ENCODE measurements at regions not wholly inside any gene's neighbourhood (a gene's known extent, or its start where the extent isn't known, plus 50 kb on each side); places are given as distances from the start of the nearest gene placed in this dataset.

GRCh38 chr15:94769089-94769488 lies 537.7 kb downstream of the MCTP2 start:
- DNase-seq = no peak

DNA sequence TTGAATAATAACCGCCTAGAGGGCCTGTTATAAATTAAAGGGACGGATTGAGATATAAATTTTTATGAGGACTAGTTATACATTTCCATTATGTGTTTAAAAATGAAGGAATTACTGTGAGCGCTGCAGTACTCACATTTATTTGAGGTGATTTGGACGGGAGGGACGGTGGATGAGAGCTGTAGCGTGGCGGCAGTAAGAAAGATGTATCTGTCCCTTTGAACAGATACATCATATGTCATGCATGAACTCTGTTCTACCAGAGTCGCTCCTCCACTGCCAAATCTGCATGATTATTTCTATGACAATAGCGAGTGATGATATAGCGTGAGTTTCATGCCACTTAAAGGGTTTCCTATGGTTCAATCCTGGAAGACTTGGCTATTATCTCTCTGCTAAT lies 538.8 kb downstream of the MCTP2 start:
- no peak for DNase-seq

- no peak for DNase-seq
Measured at GRCh38 chr15:94777037-94777436, 545.7 kb downstream of the MCTP2 start.

- no peak for DNase-seq
Measured at GRCh38 chr15:94778840-94779239, 547.5 kb downstream of the MCTP2 start.

- no peak for DNase-seq
Measured at GRCh38 chr15:94780166-94780565, 548.8 kb downstream of the MCTP2 start.

DNA sequence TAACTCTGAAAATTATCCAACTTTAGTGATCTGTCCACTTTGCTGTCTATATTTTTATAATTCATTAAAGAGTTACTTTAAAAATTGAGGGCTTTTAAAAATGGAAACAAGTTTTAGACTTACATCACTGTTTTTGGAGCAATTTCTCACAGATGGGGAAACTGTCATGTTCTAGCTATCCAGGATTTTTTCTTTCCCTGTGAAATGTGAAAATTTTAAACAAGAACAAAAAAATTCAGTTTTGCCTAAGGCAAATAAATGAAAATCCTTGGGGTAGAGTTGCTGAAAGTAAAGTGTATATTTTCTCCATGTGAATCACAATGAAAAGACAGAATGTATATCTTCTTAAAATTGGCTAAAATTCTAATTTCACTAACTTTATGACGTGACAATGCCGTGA lies 553.7 kb downstream of the MCTP2 start:
- DNase-seq = no peak

DNA sequence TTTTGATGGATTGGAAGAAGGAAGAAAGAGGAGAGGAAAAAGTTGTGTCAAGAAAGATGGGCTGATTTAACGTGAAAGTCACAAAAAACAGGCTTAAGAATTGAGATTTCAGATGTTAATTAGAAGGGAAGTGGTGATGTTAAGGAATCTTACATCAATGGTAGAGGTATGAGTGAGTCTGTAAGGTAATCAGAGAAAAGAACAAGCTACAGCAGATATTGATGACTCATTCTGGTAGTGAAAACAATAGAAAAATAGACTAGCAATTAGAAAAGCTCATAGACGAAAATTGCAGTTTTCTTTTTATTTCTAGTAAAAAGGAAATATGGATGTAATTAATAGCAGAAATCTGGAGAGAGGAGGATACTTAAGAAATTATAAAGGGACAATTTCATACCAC lies 559.6 kb downstream of the MCTP2 start:
- no peak for DNase-seq

DNA sequence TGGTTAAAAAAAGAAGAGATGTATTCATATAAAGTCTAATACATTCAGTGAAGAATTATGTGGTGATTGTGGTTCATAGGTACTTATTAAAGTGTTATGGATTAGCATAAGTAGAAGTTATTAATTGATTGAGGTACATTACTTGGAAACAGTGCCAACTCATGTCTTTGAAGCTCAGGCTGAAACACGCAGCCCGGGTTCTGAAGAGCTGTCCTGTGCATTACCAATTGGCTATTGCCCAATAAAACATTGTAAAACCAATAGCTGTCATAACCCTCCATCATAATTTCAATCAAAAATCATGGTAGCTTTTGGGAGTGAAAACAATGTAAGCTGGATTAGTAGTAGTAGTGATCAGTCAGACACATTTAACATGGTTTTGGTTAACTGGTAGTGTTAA lies 560.1 kb downstream of the MCTP2 start:
- no peak for DNase-seq

DNA sequence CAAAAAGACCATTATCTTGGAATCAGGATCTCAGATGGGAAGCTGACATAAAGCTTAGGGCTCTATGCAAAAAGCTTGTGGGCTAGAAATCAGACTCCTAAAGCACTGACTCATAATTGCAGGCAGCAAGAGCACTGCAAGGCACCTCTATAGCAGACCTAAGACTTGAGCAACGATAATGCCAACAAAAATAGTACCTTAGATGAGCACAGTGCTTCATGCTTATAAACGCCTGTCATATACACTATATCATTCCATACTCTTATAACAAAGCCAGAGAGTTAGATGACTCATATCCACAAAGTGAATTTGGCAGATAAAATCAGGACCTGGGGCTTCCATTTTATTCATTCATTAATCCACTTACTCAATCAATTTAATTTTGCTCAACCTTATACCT lies 560.8 kb downstream of the MCTP2 start:
- no peak for DNase-seq

GRCh38 chr15:94793207-94793606 lies 561.8 kb downstream of the MCTP2 start:
- DNase-seq = no peak

GRCh38 chr15:94793641-94794040 lies 562.3 kb downstream of the MCTP2 start:
- peak; percentile 93 for DNase-seq

- DNase-seq = no peak
Measured at GRCh38 chr15:94804613-94805012, 573.3 kb downstream of the MCTP2 start.

GRCh38 chr15:94815110-94815731 lies 583.9 kb downstream of the MCTP2 start:
- no peak for DNase-seq

DNA sequence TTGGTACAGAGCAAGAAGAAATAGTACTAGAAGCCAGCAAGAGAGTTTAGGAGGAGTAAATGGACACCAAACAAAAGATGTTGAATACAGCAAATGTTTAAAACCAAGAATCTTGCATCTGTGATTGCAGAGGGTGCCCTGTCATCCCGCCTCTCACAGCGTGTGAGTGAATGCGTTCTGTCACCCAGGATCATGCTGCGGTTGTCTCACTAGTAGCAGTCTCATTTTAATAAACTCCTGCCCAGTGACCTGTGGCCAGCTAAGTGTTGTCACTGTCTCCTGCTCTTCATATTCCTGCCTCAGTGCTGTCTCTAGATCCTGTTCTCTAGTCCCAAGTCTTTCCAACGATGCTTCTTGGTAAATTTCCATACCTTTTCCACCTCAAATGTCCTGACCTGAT lies 584.6 kb downstream of the MCTP2 start:
- peak; percentile 37 for DNase-seq

- DNase-seq = no peak
Measured at GRCh38 chr15:94829887-94830884, 598.8 kb downstream of the MCTP2 start.

DNA sequence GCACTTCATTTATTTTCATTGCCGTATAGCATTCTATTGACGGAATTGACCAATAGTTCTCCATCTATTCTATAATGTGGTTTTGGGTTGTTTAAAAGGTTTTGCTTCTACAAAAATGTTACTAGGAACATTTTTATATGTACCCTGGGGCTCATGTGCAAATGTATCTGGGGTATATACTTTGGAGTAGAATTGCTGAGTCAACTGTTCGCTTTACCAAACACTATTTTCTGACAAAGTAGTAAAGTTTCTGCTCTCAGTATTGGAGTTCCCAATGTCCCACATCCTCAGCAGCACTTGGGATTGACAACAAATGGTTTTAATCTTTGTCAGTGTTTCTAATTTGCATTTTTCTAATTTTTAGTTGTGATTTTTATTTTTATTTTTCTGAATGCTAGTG lies 602.6 kb downstream of the MCTP2 start:
- no peak for DNase-seq

DNA sequence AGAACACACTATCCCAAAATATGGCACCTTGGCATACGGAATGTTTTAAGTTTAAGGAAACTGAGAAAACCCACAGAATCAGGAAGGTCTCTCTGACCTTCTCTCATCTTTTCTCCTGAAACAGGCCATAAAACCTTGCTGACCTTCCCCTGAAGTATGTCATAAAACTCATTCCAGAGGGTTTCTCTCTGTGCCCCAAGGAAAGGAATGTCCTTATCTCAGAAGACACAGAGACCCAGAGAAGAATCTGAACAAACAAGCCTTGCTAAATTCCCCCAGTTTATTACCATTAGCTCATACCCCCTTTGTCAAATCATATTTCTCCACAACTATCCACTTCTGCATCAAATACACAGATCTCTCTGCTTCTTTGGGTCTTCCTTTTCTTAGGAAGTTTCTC lies 603.1 kb downstream of the MCTP2 start:
- no peak for DNase-seq

DNA sequence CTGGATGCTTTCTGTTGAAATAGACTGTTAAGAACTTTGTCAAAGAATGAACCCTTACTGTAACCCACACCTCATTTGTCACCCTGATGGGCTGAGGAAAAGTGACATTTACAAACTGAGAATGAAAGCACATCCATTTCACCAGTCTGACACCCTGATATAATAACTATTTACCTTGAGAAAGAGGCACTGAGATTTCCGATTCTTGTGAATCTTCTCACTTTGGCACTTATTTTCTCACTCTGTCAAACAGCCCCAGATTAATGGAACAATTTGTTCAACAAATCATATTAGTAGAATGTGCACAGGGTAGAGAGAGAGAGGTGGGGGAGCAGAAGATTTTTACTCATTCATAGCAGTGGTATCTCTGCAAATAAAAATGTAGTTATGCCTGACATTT lies 606.9 kb downstream of the MCTP2 start:
- DNase-seq = no peak

DNA sequence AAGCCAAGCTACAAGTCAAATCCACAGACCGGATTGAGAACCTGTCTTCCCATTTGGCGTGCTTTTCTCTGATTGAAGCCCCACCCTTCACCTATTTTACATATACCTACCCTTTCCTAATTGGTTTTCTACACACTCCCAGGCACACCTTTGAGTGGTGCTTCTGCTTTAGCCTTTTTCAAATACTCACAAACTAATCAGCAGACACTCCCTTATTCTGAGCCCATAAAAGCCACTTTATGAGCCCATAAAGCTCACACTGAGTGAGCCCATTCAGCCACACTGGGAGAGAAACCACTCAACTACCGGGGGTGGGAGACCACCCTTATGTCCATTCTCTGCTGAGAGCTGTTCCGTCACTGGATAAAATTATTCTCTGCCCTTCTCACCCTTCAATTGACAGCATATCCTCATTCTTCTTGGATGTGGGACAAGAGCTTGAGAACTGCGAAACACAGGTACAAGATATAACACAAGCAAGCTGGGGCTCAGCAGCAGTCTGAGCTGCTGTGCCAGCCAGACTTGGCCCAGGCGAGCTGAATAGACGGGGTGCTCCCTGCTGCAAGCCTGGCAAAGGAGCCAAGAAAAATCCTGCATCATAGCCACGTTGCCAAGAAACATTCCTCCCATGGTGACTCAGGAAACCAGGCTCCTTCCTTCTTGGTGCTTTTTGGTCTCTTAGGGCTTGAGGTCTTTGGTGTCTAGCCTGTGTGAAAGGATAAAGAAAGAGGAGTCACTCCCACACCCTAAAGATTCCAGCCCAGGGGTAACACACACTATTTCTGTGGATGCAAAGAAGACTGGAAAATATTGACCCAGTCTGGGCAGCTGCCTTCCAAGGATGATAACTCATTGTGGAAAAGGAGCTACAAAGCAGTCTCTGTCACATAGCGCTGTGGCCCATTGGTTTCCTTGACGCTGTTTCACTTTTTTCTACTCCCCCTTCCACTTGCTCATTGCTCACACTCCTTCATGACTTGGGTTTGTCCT lies 609.7 kb downstream of the MCTP2 start:
- DNase-seq = no peak

- no peak for DNase-seq
Measured at GRCh38 chr15:94843060-94843459, 611.7 kb downstream of the MCTP2 start.

DNA sequence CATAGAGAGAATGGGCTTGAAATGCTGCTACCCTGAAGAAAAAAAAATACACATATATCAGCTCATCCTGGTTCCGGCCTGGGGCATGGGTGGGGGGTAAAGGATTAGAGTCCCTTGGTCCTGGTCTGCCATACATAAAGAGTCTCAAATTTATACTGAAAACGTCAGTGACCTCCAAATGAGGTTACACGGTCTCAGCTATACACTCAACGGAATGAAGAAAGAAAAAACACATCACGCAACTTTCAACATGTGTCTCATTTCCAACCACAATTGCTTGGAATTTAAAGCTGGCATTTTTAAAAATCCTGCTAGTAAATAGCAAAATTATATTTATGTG lies 612.8 kb downstream of the MCTP2 start:
- no peak for DNase-seq

DNA sequence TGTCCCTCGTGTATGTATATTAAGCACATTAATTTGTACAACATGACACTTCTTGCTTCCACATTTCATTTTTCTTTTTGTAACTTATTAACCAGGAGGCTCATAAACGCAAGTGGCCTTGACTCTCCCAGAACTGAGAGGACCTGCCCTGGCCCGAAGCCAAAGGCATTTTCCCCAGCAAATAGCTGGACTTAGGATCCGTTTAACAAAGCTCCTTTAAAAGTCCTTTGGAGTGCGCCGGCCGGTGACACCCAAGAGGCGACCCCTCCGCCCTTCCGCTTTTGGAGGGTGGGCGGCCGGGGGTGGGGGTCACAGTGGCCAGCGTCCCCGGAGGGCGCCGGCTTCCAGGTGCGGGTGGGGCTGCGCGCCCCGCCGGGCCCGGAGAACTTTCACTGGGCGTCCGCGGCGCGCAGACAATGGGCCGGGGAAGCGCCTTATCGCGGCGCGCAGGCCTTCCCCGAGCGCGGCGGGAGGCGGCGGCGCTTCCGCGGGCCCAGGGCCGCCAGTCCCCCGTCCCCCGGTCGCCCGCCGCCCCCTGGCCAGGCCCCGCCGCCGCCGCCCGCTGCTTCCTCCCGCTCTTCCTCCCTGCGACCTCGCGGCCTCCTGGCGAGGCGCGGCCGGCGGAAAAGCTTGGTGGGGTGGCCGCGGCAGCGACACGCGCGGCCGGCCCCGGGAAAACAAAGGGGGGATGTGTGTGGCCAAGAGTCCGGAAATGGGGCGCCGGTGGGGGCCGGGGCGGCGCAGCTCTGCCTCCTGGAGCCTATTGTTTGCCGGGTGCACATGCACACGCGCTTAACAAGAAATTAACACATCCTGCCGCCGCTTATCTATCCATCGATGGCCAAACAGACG lies 613.4 kb downstream of the MCTP2 start:
- DNase-seq = peak; percentile 89
